H1 (cell line): ENCODE measurements at regions not wholly inside any gene's neighbourhood (a gene's known extent, or its start where the extent isn't known, plus 50 kb on each side); places are given as distances from the start of the nearest gene placed in this dataset.

Experiments used
- BRCA1 ChIP-seq: IDR thresholded peaks from 2 replicates; pipeline ENCODE4 v1.6.1; 2012; ENCODE audit warnings: low read depth, low read length, improper control_type of control experiment
- EZH2 ChIP-seq: fragments of 200-600 bp; sonication (generic); IDR thresholded peaks from 2 replicates; pipeline ENCODE4 v1.7.1; 2012; ENCODE audit warnings: low read depth, mild to moderate bottlenecking, moderate library complexity, low read length, inconsistent platforms; ENCODE audit not compliant: severe bottlenecking
- POLR2A ChIP-seq, 2 experiments: IDR thresholded peaks; 1 replicate in 1 of 2; 2 replicates in 1 of 2; pipeline ENCODE4 v1.6.1; 2011; ENCODE audit warnings: low read depth in 2 of 2, low read length in 2 of 2, mild to moderate bottlenecking in 2 of 2; ENCODE audit errors: control extremely low read depth in 1 of 2
- POLR2AphosphoS5 ChIP-seq: IDR thresholded peaks from 2 replicates; pipeline ENCODE4 v1.6.1; 2011; ENCODE audit warnings: low read depth, low read length
- RFX5 ChIP-seq: IDR thresholded peaks from 2 replicates; pipeline ENCODE4 v1.6.1; 2011; ENCODE audit warnings: low read depth, low read length, improper control_type of control experiment, borderline replicate concordance
- SRF ChIP-seq: IDR thresholded peaks from 2 replicates; pipeline ENCODE4 v1.6.1; 2011; ENCODE audit warnings: mild to moderate bottlenecking, low read depth, low read length, moderate library complexity
- YY1 ChIP-seq: IDR thresholded peaks from 2 replicates; pipeline ENCODE4 v1.6.1; 2011; ENCODE audit warnings: low read depth, mild to moderate bottlenecking, low read length
- TF ChIP-seq, protein P1 (sequence below), 3 experiments: IDR thresholded peaks; 1 replicate in 2 of 3; 2 replicates in 1 of 3; pipeline versions ENCODE4 v1.5.1 to v1.6.1; 2011; ENCODE audit warnings: low read length in 3 of 3, mild to moderate bottlenecking in 3 of 3, inconsistent platforms in 2 of 3, low read depth in 1 of 3, moderate library complexity in 1 of 3; ENCODE audit not compliant: insufficient read depth in 1 of 3; ENCODE audit errors: control extremely low read depth in 1 of 3
- TF ChIP-seq, protein P2 (sequence below): IDR thresholded peaks from 2 replicates; pipeline ENCODE4 v1.6.1; 2011; ENCODE audit warnings: low read length, improper control_type of control experiment

DNA sequence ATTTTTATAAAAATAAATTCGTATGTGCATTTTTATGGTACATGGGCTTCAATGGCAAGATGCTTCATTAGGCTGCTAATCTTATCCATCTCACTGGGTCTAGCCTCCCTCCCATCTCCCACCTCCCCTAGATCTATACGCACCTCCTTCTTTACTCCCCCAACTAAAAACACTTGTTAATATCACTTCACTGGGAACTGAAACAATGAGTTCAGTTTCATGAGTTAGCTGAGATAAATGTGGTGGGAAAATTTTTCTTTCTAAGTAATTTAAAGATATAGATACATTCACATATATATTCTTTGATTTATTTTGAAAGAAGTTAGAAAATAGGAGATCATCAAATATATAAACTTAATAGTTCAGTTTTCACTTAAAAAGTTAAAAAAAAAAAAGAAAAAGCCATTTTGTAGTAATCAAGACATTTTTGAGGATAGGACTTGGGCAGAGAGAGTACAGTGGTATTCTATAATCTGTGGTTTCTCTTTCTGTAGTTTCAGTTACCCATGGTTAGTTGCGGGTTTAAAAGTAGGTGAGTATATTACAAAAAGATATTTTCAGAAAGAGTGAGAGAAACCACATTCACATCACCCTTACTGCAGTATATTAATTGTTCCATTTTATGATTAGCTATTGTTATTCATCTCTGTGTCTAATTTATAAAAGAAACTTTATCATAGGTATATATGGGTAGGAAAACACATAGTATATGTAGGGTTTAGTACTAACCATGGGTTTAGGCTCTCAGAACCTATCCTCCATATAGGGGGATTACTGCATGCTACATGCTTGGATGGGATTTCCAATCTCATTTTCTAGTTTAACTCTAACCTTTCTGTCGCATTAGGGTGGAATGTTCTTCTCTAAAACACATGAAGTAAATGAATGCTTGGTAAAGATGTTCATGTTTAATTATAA is 316.0 kb upstream of the CBLB start:
- TF ChIP-seq, protein P1, sequence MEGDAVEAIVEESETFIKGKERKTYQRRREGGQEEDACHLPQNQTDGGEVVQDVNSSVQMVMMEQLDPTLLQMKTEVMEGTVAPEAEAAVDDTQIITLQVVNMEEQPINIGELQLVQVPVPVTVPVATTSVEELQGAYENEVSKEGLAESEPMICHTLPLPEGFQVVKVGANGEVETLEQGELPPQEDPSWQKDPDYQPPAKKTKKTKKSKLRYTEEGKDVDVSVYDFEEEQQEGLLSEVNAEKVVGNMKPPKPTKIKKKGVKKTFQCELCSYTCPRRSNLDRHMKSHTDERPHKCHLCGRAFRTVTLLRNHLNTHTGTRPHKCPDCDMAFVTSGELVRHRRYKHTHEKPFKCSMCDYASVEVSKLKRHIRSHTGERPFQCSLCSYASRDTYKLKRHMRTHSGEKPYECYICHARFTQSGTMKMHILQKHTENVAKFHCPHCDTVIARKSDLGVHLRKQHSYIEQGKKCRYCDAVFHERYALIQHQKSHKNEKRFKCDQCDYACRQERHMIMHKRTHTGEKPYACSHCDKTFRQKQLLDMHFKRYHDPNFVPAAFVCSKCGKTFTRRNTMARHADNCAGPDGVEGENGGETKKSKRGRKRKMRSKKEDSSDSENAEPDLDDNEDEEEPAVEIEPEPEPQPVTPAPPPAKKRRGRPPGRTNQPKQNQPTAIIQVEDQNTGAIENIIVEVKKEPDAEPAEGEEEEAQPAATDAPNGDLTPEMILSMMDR (IDR thresholded peaks at IDR 0.05; ENCODE audit: control extremely low read depth in 1 of 3, insufficient read depth in 1 of 3, low read depth in 1 of 3, low read length in 3 of 3): no peak
- TF ChIP-seq POLR2A (IDR thresholded peaks at IDR 0.05; ENCODE audit: control extremely low read depth in 1 of 2, low read depth in 2 of 2, low read length in 2 of 2) (no peak), RFX5 (no peak), YY1 (no peak), SRF (no peak), BRCA1 (no peak), EZH2 (no peak), POLR2AphosphoS5 (no peak)
- TF ChIP-seq, protein P2, sequence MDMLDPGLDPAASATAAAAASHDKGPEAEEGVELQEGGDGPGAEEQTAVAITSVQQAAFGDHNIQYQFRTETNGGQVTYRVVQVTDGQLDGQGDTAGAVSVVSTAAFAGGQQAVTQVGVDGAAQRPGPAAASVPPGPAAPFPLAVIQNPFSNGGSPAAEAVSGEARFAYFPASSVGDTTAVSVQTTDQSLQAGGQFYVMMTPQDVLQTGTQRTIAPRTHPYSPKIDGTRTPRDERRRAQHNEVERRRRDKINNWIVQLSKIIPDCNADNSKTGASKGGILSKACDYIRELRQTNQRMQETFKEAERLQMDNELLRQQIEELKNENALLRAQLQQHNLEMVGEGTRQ: no peak
